HG03469 (cell line): ENCODE measurements at regions not wholly inside any gene's neighbourhood (a gene's known extent, or its start where the extent isn't known, plus 50 kb on each side); places are given as distances from the start of the nearest gene placed in this dataset.

Experiments
- ATAC-seq: cut with Tn5 transposase; IDR thresholded peaks from one replicate; pipeline ENCODE4 v1.9.1; 2021; ENCODE audit warnings: mild to moderate bottlenecking, moderate library complexity, moderate number of reproducible peaks; ENCODE audit not compliant: unreplicated experiment

- ATAC-seq: no peak
Measured at GRCh38 chr2:60174146-60174545, 379.3 kb downstream of the BCL11A start.

GRCh38 chr2:60172801-60173200 lies 380.7 kb downstream of the BCL11A start:
- ATAC-seq: no peak

DNA sequence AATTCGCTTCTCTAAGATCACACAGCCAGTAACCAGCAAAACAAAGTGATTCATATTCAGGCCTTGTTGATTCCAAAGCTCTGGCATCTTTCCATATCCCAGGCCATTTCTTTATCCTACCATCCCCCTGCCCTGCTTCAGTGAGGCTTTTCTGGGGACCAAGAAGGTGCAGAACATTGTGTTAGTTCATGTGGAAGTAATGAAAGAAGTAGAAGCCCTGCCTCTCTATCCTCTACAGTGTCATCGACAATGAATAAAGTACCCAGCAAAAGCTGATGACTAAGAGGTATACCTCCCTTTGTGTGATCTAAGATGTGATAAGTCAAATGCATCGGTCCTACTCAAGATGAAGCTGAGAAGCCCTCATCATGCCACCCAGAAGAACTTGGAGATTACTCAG lies 383.2 kb downstream of the BCL11A start:
- no peak for ATAC-seq

GRCh38 chr2:60168247-60168646 lies 385.2 kb downstream of the BCL11A start:
- ATAC-seq: no peak

DNA sequence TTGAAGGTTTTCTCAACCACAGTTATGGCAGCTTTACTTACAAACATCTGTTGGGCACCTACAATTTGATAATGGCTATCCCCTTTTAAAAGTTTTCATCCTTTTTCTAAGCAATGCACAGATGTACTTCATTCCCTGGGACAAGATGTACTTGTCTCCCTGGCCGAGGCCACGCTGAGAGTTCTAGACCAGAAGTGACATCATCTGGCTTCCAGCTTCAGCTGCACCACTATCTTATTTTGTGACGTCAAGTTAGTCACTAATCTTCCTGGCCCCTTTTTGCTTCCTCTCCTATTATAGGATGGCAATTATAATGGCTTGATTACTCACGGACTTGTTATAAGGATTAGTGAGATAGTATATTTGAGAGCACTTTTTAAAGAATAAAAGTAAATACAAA lies 386.4 kb downstream of the BCL11A start:
- no peak for ATAC-seq

GRCh38 chr2:60163691-60164090 lies 389.8 kb downstream of the BCL11A start:
- ATAC-seq: no peak

GRCh38 chr2:60159519-60159918 lies 393.9 kb downstream of the BCL11A start:
- no peak for ATAC-seq

DNA sequence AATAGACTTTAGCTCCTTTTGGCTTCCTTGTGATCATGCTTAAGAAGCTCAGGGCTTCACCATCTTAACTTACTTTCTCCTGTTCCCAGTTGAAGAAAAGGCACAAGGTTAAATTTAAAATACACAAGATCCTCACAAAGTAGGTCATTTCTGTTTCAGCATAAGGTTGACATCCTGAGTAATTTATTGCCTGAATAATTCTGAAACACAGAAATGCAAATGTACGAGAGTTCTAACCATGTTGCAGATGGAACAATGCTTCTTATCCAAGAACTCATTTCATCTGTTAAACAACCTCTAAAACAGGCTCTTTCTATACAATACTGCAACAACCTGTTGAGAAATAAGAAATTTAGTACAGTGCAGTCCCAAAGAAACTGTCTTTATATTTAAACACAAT lies 395.2 kb downstream of the BCL11A start:
- peak; percentile 70 for ATAC-seq

DNA sequence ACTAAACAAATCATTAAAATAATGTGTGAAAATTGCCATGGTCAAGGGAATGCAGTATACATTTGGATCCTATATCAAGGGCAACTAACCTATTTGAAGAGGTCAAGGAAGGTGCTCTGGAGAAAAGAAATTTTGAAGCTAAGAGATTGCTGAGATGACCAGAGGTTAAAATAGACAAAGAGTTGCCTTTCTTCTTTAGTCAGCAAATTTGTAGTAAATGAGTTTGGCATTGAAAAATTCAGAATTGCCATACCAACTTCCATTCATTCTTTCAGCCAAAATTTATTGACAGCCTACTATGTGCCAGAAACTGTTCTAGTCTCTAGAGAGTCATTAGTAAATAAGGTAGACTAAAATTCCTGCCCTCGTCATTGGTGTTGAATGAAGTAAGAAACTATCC lies 396.2 kb downstream of the BCL11A start:
- no peak for ATAC-seq

DNA sequence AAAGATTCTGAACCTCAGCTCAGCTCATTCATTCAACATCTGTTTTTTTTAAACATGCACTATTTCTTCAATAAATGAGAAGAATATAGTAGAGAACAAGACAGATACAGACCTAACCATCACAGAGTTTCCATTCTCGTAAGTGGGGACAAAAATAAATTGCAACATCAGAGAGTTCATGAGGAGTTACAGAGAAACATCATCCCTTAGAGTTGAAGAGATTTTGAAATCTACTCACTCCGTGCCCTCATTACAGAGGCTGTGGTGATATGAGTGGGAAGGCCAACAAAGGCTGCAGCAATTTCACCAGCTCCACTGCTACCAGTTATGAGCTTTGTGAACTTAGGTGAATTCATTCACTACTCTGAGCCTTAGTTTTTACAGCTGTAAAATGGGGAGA lies 399.3 kb downstream of the BCL11A start:
- no peak for ATAC-seq

GRCh38 chr2:60152226-60152833 lies 401.1 kb downstream of the BCL11A start:
- ATAC-seq: no peak

- no peak for ATAC-seq
Measured at GRCh38 chr2:60149176-60149575, 404.3 kb downstream of the BCL11A start.

DNA sequence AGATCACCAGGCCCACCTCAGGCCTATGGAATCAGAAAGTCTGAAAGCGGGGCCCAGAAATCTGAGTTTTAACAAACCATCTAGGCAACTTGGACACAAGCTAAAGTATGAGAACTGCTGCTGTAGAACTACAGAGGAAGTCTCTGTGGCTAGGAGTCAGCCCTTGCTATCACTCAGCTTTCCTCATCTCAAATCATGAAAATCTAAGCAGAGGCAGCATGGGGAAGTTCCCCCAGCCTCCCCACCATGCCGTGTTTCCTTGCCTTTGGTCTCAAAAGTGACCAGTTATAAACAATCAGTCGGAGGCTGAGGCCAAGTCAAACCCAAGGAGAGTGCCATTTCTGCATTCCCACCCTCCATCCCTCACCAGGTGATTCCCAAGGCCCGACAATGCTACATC lies 404.7 kb downstream of the BCL11A start:
- ATAC-seq: no peak

- ATAC-seq: no peak
Measured at GRCh38 chr2:60140185-60140584, 413.3 kb downstream of the BCL11A start.

- no peak for ATAC-seq
Measured at GRCh38 chr2:60136913-60137312, 416.5 kb downstream of the BCL11A start.

- ATAC-seq: no peak
Measured at GRCh38 chr2:60127191-60127590, 426.3 kb downstream of the BCL11A start.

DNA sequence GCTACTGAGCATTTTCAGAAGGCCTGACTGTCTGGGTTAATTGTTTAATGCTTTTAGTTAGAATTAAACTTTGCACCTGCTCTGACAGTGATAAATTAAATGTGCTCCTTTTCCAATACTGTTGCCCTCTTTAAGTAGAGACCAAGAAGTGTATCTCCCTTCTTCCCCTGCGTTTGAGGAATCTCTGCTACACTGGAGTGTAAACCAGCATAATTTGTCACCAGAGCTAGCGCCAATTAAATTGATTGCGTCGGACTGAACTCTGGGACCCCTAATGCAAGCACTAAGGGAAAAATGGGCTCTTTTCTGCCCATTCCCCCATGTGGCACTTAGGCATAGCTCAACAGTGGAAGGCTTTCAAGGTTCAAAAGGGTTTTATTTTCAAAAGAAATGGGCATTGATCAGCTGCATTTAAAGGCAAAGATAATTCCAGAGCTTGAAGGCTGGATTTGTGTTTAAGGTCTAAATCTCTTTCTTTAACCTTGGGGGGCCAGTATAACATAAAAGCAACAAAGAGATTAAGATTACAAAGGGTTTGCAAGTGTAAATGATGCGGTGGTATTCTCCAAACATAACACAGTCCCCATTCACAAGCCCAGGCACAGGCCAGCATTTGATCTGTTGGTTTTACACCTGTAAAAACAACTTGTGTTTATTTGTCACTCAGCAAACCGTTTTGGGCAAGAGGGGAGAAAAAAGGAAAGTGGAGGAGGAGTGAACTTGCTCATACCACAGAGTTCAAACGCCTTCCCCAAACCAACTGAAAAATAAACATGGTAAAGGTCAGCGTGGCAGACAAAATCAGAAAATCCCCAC lies 427.6 kb downstream of the BCL11A start:
- ATAC-seq: no peak

DNA sequence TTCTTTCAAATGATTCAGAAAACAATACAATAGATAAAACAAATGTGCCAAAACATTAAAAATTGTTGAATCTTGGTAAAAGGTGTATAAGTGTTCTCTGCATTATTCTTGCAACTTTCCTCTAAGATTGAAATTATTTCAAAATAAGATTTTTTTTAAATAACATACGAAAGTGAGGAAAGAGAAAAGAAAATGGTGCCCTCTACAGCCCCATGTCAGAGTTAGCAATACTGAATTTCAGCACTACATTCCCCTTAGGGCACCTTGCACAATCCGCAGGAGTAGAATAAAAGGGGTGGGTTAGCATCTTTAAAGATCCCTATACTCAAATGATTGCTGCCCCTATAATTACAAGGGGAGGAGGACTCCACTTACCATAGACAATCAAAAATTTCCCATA lies 433.7 kb downstream of the BCL11A start:
- ATAC-seq: no peak

- ATAC-seq: no peak
Measured at GRCh38 chr2:60118917-60119316, 434.5 kb downstream of the BCL11A start.

GRCh38 chr2:60118061-60118460 lies 435.4 kb downstream of the BCL11A start:
- ATAC-seq: no peak

- no peak for ATAC-seq
Measured at GRCh38 chr2:60116161-60116875, 437.1 kb downstream of the BCL11A start.

- no peak for ATAC-seq
Measured at GRCh38 chr2:60109744-60110143, 443.7 kb downstream of the BCL11A start.
